ENCODE measurements at regions not wholly inside any gene's neighbourhood (a gene's known extent, or its start where the extent isn't known, plus 50 kb on each side); places are given as distances from the start of the nearest gene placed in this dataset.

- DNase-seq (ENCODE audit: low spot score) = no peak
- H3K27ac ChIP-seq = no peak overlapping the region
- no peak for TF ChIP-seq CTCF (conservative IDR thresholded peaks at IDR 0.05; ENCODE audit: low read depth)
- CTCF ChIA-PET = interaction anchor here (0.6 to 0.7 kb wide), 3 partner anchors 203 to 1404 kb away, joined by 3 to 5 read pairs (median 3); no protein-coding TSS in a partner anchor
- POLR2A ChIA-PET (ENCODE audit: low non-redundant PET) = no interaction called here
Measured at GRCh38 chr3:161766331-161766730, 269.7 kb downstream of the OTOL1 start.

- H3K27ac ChIP-seq = no peak overlapping the region
- CTCF ChIA-PET = no interaction called here
- no peak for DNase-seq (ENCODE audit: low spot score)
- POLR2A ChIA-PET (ENCODE audit: low non-redundant PET) = no interaction called here
- no peak for TF ChIP-seq CTCF (conservative IDR thresholded peaks at IDR 0.05; ENCODE audit: low read depth)
Measured at GRCh38 chr3:161770484-161771386, 274.1 kb downstream of the OTOL1 start.

GRCh38 chr3:161781381-161781780 lies 284.8 kb downstream of the OTOL1 start:
- TF ChIP-seq CTCF (conservative IDR thresholded peaks at IDR 0.05; ENCODE audit: low read depth) = no peak
- POLR2A ChIA-PET (ENCODE audit: low non-redundant PET) = no interaction called here
- no peak overlapping the region for H3K27ac ChIP-seq
- CTCF ChIA-PET = no interaction called here
- no peak for DNase-seq (ENCODE audit: low spot score)

- ChIA-PET POLR2A (ENCODE audit: low non-redundant PET) (no interaction called here), CTCF (no interaction called here)
- no peak overlapping the region for H3K27ac ChIP-seq
- no peak for TF ChIP-seq CTCF (conservative IDR thresholded peaks at IDR 0.05; ENCODE audit: low read depth)
- DNase-seq (ENCODE audit: low spot score) = no peak
Measured at GRCh38 chr3:161793194-161793930, 296.8 kb downstream of the OTOL1 start.

- no peak for DNase-seq (ENCODE audit: low spot score)
- POLR2A ChIA-PET (ENCODE audit: low non-redundant PET) = no interaction called here
- TF ChIP-seq CTCF (conservative IDR thresholded peaks at IDR 0.05; ENCODE audit: low read depth) = no peak
- H3K27ac ChIP-seq = no peak overlapping the region
- CTCF ChIA-PET = no interaction called here
Measured at GRCh38 chr3:161794551-161794950, 297.9 kb downstream of the OTOL1 start.

- ChIA-PET POLR2A (ENCODE audit: low non-redundant PET) (no interaction called here), CTCF (no interaction called here)
- no peak for TF ChIP-seq CTCF (conservative IDR thresholded peaks at IDR 0.05; ENCODE audit: low read depth)
- DNase-seq (ENCODE audit: low spot score) = no peak
- no peak overlapping the region for H3K27ac ChIP-seq
Measured at GRCh38 chr3:161796312-161796711, 299.7 kb downstream of the OTOL1 start.

All from RWPE1 (cell line).